ENCODE measurements at regions not wholly inside any gene's neighbourhood (a gene's known extent, or its start where the extent isn't known, plus 50 kb on each side); places are given as distances from the start of the nearest gene placed in this dataset.

- Histone ChIP-seq H3K27ac (ENCODE audit: low read depth in 1 of 2, low read length in 1 of 2) (no peak overlapping the region), H3K4me1 (ENCODE audit: control insufficient read depth in 2 of 2, insufficient read depth in 2 of 2, low read length in 2 of 2) (no peaks in the 10 kb centered on the region), H3K27me3 (ENCODE audit: control insufficient read depth in 2 of 2, insufficient read depth in 1 of 2, low read length in 1 of 2) (no peaks in the 10 kb centered on the region), H3K4me3 (ENCODE audit: low read length in 2 of 2) (no peak overlapping the region), H3K36me3 (ENCODE audit: control insufficient read depth in 2 of 2, insufficient read depth in 2 of 2, low read length in 1 of 2) (no peaks in the 10 kb centered on the region), H3K9me3 (ENCODE audit: control insufficient read depth in 2 of 2, insufficient read depth in 1 of 2, low read length in 1 of 2) (no peaks in the 10 kb centered on the region)
- WGBS, result 95% methylated on average over 5 of the region's 5 CpGs
- no peak for DNase-seq (ENCODE audit: low read depth in 6 of 9, low spot score in 9 of 9)
These were observed 153.5 kb downstream of the SLC28A3 start for GRCh38 chr9:84187090-84187489.

GRCh38 chr9:84189904-84190303 is 150.7 kb downstream of the SLC28A3 start:
- H3K4me1 ChIP-seq (ENCODE audit: control insufficient read depth in 2 of 2, insufficient read depth in 2 of 2, low read length in 2 of 2), result no peaks in the 10 kb centered on the region
- DNase-seq (ENCODE audit: low read depth in 6 of 9, low spot score in 9 of 9), result no peak
- H3K4me3 ChIP-seq (ENCODE audit: low read length in 2 of 2), result no peak overlapping the region
- no peaks in the 10 kb centered on the region for H3K27me3 ChIP-seq (ENCODE audit: control insufficient read depth in 2 of 2, insufficient read depth in 1 of 2, low read length in 1 of 2)
- 90% methylated on average over 7 of the region's 7 CpGs for WGBS
- H3K27ac ChIP-seq (ENCODE audit: low read depth in 1 of 2, low read length in 1 of 2), result no peak overlapping the region
- H3K36me3 ChIP-seq (ENCODE audit: control insufficient read depth in 2 of 2, insufficient read depth in 2 of 2, low read length in 1 of 2), result no peaks in the 10 kb centered on the region
- H3K9me3 ChIP-seq (ENCODE audit: control insufficient read depth in 2 of 2, insufficient read depth in 1 of 2, low read length in 1 of 2), result peaks cover 0 to 10% of the 10 kb centered on the region in 2 donors

- Histone ChIP-seq H3K9me3 (ENCODE audit: control insufficient read depth in 2 of 2, insufficient read depth in 1 of 2, low read length in 1 of 2) (peaks cover 0 to 10% of the 10 kb centered on the region in 2 donors), H3K36me3 (ENCODE audit: control insufficient read depth in 2 of 2, insufficient read depth in 2 of 2, low read length in 1 of 2) (no peaks in the 10 kb centered on the region), H3K27ac (ENCODE audit: low read depth in 1 of 2, low read length in 1 of 2) (no peak overlapping the region), H3K4me1 (ENCODE audit: control insufficient read depth in 2 of 2, insufficient read depth in 2 of 2, low read length in 2 of 2) (no peaks in the 10 kb centered on the region), H3K27me3 (ENCODE audit: control insufficient read depth in 2 of 2, insufficient read depth in 1 of 2, low read length in 1 of 2) (no peaks in the 10 kb centered on the region), H3K4me3 (ENCODE audit: low read length in 2 of 2) (no peak overlapping the region)
- DNase-seq (ENCODE audit: low read depth in 6 of 9, low spot score in 9 of 9), result no peak
- 97% methylated on average over 2 of the region's 2 CpGs for WGBS
These were observed 150.1 kb downstream of the SLC28A3 start for GRCh38 chr9:84190411-84190810.

- Histone ChIP-seq H3K27ac (ENCODE audit: low read depth in 1 of 2, low read length in 1 of 2) (no peak overlapping the region), H3K4me3 (ENCODE audit: low read length in 2 of 2) (no peak overlapping the region), H3K9me3 (ENCODE audit: control insufficient read depth in 2 of 2, insufficient read depth in 1 of 2, low read length in 1 of 2) (no peaks in the 10 kb centered on the region), H3K36me3 (ENCODE audit: control insufficient read depth in 2 of 2, insufficient read depth in 2 of 2, low read length in 1 of 2) (no peaks in the 10 kb centered on the region), H3K27me3 (ENCODE audit: control insufficient read depth in 2 of 2, insufficient read depth in 1 of 2, low read length in 1 of 2) (no peaks in the 10 kb centered on the region), H3K4me1 (ENCODE audit: control insufficient read depth in 2 of 2, insufficient read depth in 2 of 2, low read length in 2 of 2) (no peaks in the 10 kb centered on the region)
- 83% methylated on average over 9 of the region's 9 CpGs for WGBS
- DNase-seq (ENCODE audit: low read depth in 6 of 9, low spot score in 9 of 9), result no peak
These were observed 133.7 kb downstream of the SLC28A3 start for GRCh38 chr9:84206801-84207370.

GRCh38 chr9:84207491-84207951 is 133.0 kb downstream of the SLC28A3 start:
- Histone ChIP-seq H3K9me3 (ENCODE audit: control insufficient read depth in 2 of 2, insufficient read depth in 1 of 2, low read length in 1 of 2) (no peaks in the 10 kb centered on the region), H3K36me3 (ENCODE audit: control insufficient read depth in 2 of 2, insufficient read depth in 2 of 2, low read length in 1 of 2) (no peaks in the 10 kb centered on the region), H3K4me1 (ENCODE audit: control insufficient read depth in 2 of 2, insufficient read depth in 2 of 2, low read length in 2 of 2) (no peaks in the 10 kb centered on the region), H3K27ac (ENCODE audit: low read depth in 1 of 2, low read length in 1 of 2) (no peak overlapping the region), H3K27me3 (ENCODE audit: control insufficient read depth in 2 of 2, insufficient read depth in 1 of 2, low read length in 1 of 2) (no peaks in the 10 kb centered on the region), H3K4me3 (ENCODE audit: low read length in 2 of 2) (no peak overlapping the region)
- WGBS, result 68% methylated on average over 6 of the region's 6 CpGs
- no peak for DNase-seq (ENCODE audit: low read depth in 6 of 9, low spot score in 9 of 9)

GRCh38 chr9:84212246-84212645 is 128.3 kb downstream of the SLC28A3 start:
- Histone ChIP-seq H3K27ac (ENCODE audit: low read depth in 1 of 2, low read length in 1 of 2) (no peak overlapping the region), H3K36me3 (ENCODE audit: control insufficient read depth in 2 of 2, insufficient read depth in 2 of 2, low read length in 1 of 2) (no peaks in the 10 kb centered on the region), H3K4me3 (ENCODE audit: low read length in 2 of 2) (no peak overlapping the region), H3K9me3 (ENCODE audit: control insufficient read depth in 2 of 2, insufficient read depth in 1 of 2, low read length in 1 of 2) (no peaks in the 10 kb centered on the region), H3K4me1 (ENCODE audit: control insufficient read depth in 2 of 2, insufficient read depth in 2 of 2, low read length in 2 of 2) (no peaks in the 10 kb centered on the region), H3K27me3 (ENCODE audit: control insufficient read depth in 2 of 2, insufficient read depth in 1 of 2, low read length in 1 of 2) (no peaks in the 10 kb centered on the region)
- 82% methylated on average over 3 of the region's 3 CpGs for WGBS
- DNase-seq (ENCODE audit: low read depth in 6 of 9, low spot score in 9 of 9), result no peak

GRCh38 chr9:84212982-84213381 is 127.6 kb downstream of the SLC28A3 start:
- DNase-seq (ENCODE audit: low read depth in 6 of 9, low spot score in 9 of 9), result no peak
- Histone ChIP-seq H3K27ac (ENCODE audit: low read depth in 1 of 2, low read length in 1 of 2) (no peak overlapping the region), H3K9me3 (ENCODE audit: control insufficient read depth in 2 of 2, insufficient read depth in 1 of 2, low read length in 1 of 2) (no peaks in the 10 kb centered on the region), H3K27me3 (ENCODE audit: control insufficient read depth in 2 of 2, insufficient read depth in 1 of 2, low read length in 1 of 2) (no peaks in the 10 kb centered on the region), H3K4me3 (ENCODE audit: low read length in 2 of 2) (no peak overlapping the region), H3K36me3 (ENCODE audit: control insufficient read depth in 2 of 2, insufficient read depth in 2 of 2, low read length in 1 of 2) (no peaks in the 10 kb centered on the region), H3K4me1 (ENCODE audit: control insufficient read depth in 2 of 2, insufficient read depth in 2 of 2, low read length in 2 of 2) (no peaks in the 10 kb centered on the region)
- 94% methylated on average over 2 of the region's 2 CpGs for WGBS

- Histone ChIP-seq H3K36me3 (ENCODE audit: control insufficient read depth in 2 of 2, insufficient read depth in 2 of 2, low read length in 1 of 2) (no peaks in the 10 kb centered on the region), H3K27me3 (ENCODE audit: control insufficient read depth in 2 of 2, insufficient read depth in 1 of 2, low read length in 1 of 2) (no peaks in the 10 kb centered on the region), H3K27ac (ENCODE audit: low read depth in 1 of 2, low read length in 1 of 2) (no peak overlapping the region), H3K4me1 (ENCODE audit: control insufficient read depth in 2 of 2, insufficient read depth in 2 of 2, low read length in 2 of 2) (no peaks in the 10 kb centered on the region), H3K4me3 (ENCODE audit: low read length in 2 of 2) (no peak overlapping the region), H3K9me3 (ENCODE audit: control insufficient read depth in 2 of 2, insufficient read depth in 1 of 2, low read length in 1 of 2) (no peaks in the 10 kb centered on the region)
- WGBS, result 96% methylated on average over 2 of the region's 2 CpGs
- DNase-seq (ENCODE audit: low read depth in 6 of 9, low spot score in 9 of 9), result no peak
These were observed 124.4 kb downstream of the SLC28A3 start for GRCh38 chr9:84216151-84216550.

GRCh38 chr9:84218322-84218721 is 122.2 kb downstream of the SLC28A3 start:
- no peaks in the 10 kb centered on the region for H3K36me3 ChIP-seq (ENCODE audit: control insufficient read depth in 2 of 2, insufficient read depth in 2 of 2, low read length in 1 of 2)
- 91% methylated on average over 4 of the region's 4 CpGs for whole genome bisulfite sequencing
- no peak overlapping the region for H3K4me3 ChIP-seq (ENCODE audit: low read length in 2 of 2)
- DNase-seq (ENCODE audit: low read depth in 6 of 9, low spot score in 9 of 9), result no peak
- no peaks in the 10 kb centered on the region for H3K27me3 ChIP-seq (ENCODE audit: control insufficient read depth in 2 of 2, insufficient read depth in 1 of 2, low read length in 1 of 2)
- H3K9me3 ChIP-seq (ENCODE audit: control insufficient read depth in 2 of 2, insufficient read depth in 1 of 2, low read length in 1 of 2), result no peaks in the 10 kb centered on the region
- no peaks in the 10 kb centered on the region for H3K4me1 ChIP-seq (ENCODE audit: control insufficient read depth in 2 of 2, insufficient read depth in 2 of 2, low read length in 2 of 2)
- no peak overlapping the region for H3K27ac ChIP-seq (ENCODE audit: low read depth in 1 of 2, low read length in 1 of 2)

- H3K27me3 ChIP-seq (ENCODE audit: control insufficient read depth in 2 of 2, insufficient read depth in 1 of 2, low read length in 1 of 2), result no peaks in the 10 kb centered on the region
- H3K27ac ChIP-seq (ENCODE audit: low read depth in 1 of 2, low read length in 1 of 2), result no peak overlapping the region
- H3K9me3 ChIP-seq (ENCODE audit: control insufficient read depth in 2 of 2, insufficient read depth in 1 of 2, low read length in 1 of 2), result no peaks in the 10 kb centered on the region
- no peaks in the 10 kb centered on the region for H3K4me1 ChIP-seq (ENCODE audit: control insufficient read depth in 2 of 2, insufficient read depth in 2 of 2, low read length in 2 of 2)
- DNase-seq (ENCODE audit: low read depth in 6 of 9, low spot score in 9 of 9), result no peak
- no peaks in the 10 kb centered on the region for H3K36me3 ChIP-seq (ENCODE audit: control insufficient read depth in 2 of 2, insufficient read depth in 2 of 2, low read length in 1 of 2)
- 66% methylated on average over 5 of the region's 5 CpGs for WGBS
- no peak overlapping the region for H3K4me3 ChIP-seq (ENCODE audit: low read length in 2 of 2)
These were observed 116.3 kb downstream of the SLC28A3 start for GRCh38 chr9:84224246-84224645.
